Astrocyte (in vitro differentiated cells and primary cell): ENCODE measurements at regions not wholly inside any gene's neighbourhood (a gene's known extent, or its start where the extent isn't known, plus 50 kb on each side); places are given as distances from the start of the nearest gene placed in this dataset.

Experiments
- DNase-seq: peaks from one replicate; pipeline ENCODE4 v3.0.0-alpha.2; 2010; ENCODE audit warnings: low read depth
- FAIRE-seq: peaks from 2 replicates; lab custom pipeline; 2011; peaks lifted over from hg19 to GRCh38; lab: Jason Lieb, UNC
- H2AFZ ChIP-seq: 2 replicates; pipeline ENCODE4 v1.6.0; 2012; ENCODE audit warnings: low read depth, low read length, inconsistent platforms
- H3K27ac ChIP-seq: 2 replicates; pipeline ENCODE4 v1.5.1; 2011; ENCODE audit warnings: low read depth, low read length, inconsistent platforms
- H3K27me3 ChIP-seq: 2 replicates; pipeline ENCODE4 v1.6.0; 2011; ENCODE audit warnings: low read length, inconsistent platforms; ENCODE audit not compliant: insufficient read depth
- H3K36me3 ChIP-seq: 2 replicates; pipeline ENCODE4 v1.5.1; 2011; ENCODE audit warnings: low read length, inconsistent platforms; ENCODE audit not compliant: insufficient read depth
- H3K4me1 ChIP-seq: 2 replicates; pipeline ENCODE4 v1.5.1; 2011; ENCODE audit warnings: low read length, inconsistent platforms; ENCODE audit not compliant: insufficient read depth
- H3K4me2 ChIP-seq: 2 replicates; pipeline ENCODE4 v1.6.0; 2012; ENCODE audit warnings: low read length, inconsistent platforms
- H3K4me3 ChIP-seq: 2 replicates; pipeline ENCODE4 v1.5.1; 2011; ENCODE audit warnings: low read depth, mild to moderate bottlenecking, low read length, inconsistent platforms; ENCODE audit not compliant: insufficient read depth
- H3K79me2 ChIP-seq: 2 replicates; pipeline ENCODE4 v1.6.0; 2012; ENCODE audit warnings: mild to moderate bottlenecking, low read length, inconsistent platforms; ENCODE audit not compliant: insufficient read depth
- H3K9ac ChIP-seq: 2 replicates; pipeline ENCODE4 v1.6.0; 2012; ENCODE audit warnings: mild to moderate bottlenecking, low read length, inconsistent platforms
- H3K9me3 ChIP-seq: 2 replicates; pipeline ENCODE4 v1.5.1; 2012; ENCODE audit warnings: low read depth, mild to moderate bottlenecking, low read length, inconsistent platforms; ENCODE audit not compliant: insufficient read depth
- H4K20me1 ChIP-seq: 2 replicates; pipeline ENCODE4 v1.6.0; 2012; ENCODE audit warnings: low read length, inconsistent platforms; ENCODE audit not compliant: insufficient read depth
- H3K27ac Mint-ChIP-seq: one replicate; pipeline ENCODE4 v1.8.0; 2021; ENCODE audit warnings: mild to moderate bottlenecking, mixed read lengths; ENCODE audit not compliant: unreplicated experiment
- H3K27me3 Mint-ChIP-seq: one replicate; pipeline ENCODE4 v1.8.0; 2021; ENCODE audit warnings: low read depth, mixed read lengths; ENCODE audit not compliant: unreplicated experiment
- H3K36me3 Mint-ChIP-seq: one replicate; pipeline ENCODE4 v1.8.0; 2021; ENCODE audit warnings: low read depth, mixed read lengths; ENCODE audit not compliant: unreplicated experiment
- H3K4me1 Mint-ChIP-seq: one replicate; pipeline ENCODE4 v1.8.0; 2021; ENCODE audit warnings: low read depth, mixed read lengths; ENCODE audit not compliant: unreplicated experiment
- H3K4me3 Mint-ChIP-seq: one replicate; pipeline ENCODE4 v1.8.0; 2021; ENCODE audit warnings: mild to moderate bottlenecking, moderate library complexity, mixed read lengths; ENCODE audit not compliant: unreplicated experiment
- H3K9me3 Mint-ChIP-seq: one replicate; pipeline ENCODE4 v1.8.0; 2021; ENCODE audit warnings: mild to moderate bottlenecking, mixed read lengths; ENCODE audit not compliant: unreplicated experiment
- EZH2 ChIP-seq: IDR thresholded peaks from 2 replicates; pipeline ENCODE4 v1.6.1; 2012; ENCODE audit warnings: mild to moderate bottlenecking, low read length, inconsistent platforms; ENCODE audit not compliant: insufficient read depth
- TF ChIP-seq, protein P1 (sequence below): IDR thresholded peaks from 2 replicates; pipeline ENCODE4 v1.5.1; 2011; ENCODE audit warnings: low read depth, mild to moderate bottlenecking, inconsistent platforms, low read length, moderate library complexity; ENCODE audit not compliant: insufficient read depth

DNA sequence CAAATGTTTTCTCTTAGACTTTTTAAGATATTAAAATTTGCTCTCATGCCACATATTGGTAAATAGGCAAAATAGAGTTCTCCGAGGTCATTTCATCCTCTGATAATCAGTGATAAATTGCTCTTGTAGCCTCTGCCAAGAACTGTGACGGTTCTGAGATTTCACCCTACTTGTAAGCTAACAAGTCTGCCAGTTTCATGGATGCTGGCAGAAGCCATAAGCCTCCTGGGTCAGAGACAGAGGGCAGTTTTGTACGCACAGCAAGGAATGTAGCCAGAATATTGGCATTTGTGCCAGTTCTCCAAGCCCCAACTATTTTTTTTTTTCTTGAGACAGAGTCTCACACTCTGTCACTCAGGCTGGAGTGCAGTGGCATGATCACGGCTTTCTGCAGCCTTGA is 945.0 kb upstream of the WWC1 start:
- H4K20me1 ChIP-seq = no peaks in the 10 kb centered on the region
- no peaks in the 10 kb centered on the region for H3K9me3 Mint-ChIP-seq
- no peak overlapping the region for H3K4me3 Mint-ChIP-seq
- no peak overlapping the region for H3K4me3 ChIP-seq
- no peaks in the 10 kb centered on the region for H3K27me3 ChIP-seq
- no peak overlapping the region for H3K4me2 ChIP-seq
- no peak overlapping the region for H2AFZ ChIP-seq
- H3K36me3 ChIP-seq = no peaks in the 10 kb centered on the region
- H3K4me1 Mint-ChIP-seq = no peaks in the 10 kb centered on the region
- no peak for TF ChIP-seq EZH2
- TF ChIP-seq, protein P1, sequence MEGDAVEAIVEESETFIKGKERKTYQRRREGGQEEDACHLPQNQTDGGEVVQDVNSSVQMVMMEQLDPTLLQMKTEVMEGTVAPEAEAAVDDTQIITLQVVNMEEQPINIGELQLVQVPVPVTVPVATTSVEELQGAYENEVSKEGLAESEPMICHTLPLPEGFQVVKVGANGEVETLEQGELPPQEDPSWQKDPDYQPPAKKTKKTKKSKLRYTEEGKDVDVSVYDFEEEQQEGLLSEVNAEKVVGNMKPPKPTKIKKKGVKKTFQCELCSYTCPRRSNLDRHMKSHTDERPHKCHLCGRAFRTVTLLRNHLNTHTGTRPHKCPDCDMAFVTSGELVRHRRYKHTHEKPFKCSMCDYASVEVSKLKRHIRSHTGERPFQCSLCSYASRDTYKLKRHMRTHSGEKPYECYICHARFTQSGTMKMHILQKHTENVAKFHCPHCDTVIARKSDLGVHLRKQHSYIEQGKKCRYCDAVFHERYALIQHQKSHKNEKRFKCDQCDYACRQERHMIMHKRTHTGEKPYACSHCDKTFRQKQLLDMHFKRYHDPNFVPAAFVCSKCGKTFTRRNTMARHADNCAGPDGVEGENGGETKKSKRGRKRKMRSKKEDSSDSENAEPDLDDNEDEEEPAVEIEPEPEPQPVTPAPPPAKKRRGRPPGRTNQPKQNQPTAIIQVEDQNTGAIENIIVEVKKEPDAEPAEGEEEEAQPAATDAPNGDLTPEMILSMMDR = no peak
- H3K36me3 Mint-ChIP-seq = no peaks in the 10 kb centered on the region
- no peak overlapping the region for H3K27ac Mint-ChIP-seq
- H3K27ac ChIP-seq = no peak overlapping the region
- H3K4me1 ChIP-seq = no peaks in the 10 kb centered on the region
- peaks cover 6% of the 10 kb centered on the region for H3K27me3 Mint-ChIP-seq
- H3K9me3 ChIP-seq = no peaks in the 10 kb centered on the region
- DNase-seq (no peak), FAIRE-seq (no peak)
- no peak overlapping the region for H3K9ac ChIP-seq
- H3K79me2 ChIP-seq = no peaks in the 10 kb centered on the region

DNA sequence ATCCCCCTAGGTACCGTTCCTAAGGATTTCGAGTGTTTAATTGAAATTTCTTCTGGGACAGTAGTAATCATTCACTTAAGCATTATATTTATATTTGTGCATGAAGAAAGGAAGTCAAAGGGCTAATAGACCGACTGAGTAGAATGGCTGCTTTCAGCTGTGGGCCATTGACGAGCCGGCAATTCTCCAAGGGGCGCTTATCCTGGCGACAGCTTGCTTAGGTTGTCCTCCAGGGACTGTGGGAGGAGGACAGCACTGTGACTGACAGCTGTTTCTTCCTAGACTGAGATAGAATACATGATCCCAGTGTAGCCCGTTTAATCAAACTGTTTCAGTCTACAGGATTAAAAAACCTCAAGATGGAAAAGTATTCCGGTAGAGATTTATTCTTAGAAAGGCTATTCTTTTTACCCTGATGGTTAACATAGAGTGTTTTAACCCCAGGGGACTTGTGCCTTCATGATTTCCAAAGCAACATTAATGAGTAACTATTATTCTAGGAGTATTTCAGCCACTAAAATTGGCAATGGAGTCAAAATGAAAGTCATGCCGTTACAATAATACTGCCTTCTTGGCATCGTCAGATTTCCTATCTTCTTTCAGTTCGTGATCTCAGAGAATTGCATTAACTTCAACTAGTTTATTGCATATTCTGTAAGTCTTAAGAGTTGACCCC is 943.1 kb upstream of the WWC1 start:
- H3K36me3 Mint-ChIP-seq = no peaks in the 10 kb centered on the region
- Histone ChIP-seq H3K4me3 (no peak overlapping the region), H2AFZ (no peak overlapping the region), H3K9me3 (no peaks in the 10 kb centered on the region), H3K4me1 (no peaks in the 10 kb centered on the region), H3K4me2 (no peak overlapping the region), H3K79me2 (no peaks in the 10 kb centered on the region), H3K27me3 (no peaks in the 10 kb centered on the region), H3K9ac (no peak overlapping the region), H3K27ac (no peak overlapping the region), H3K36me3 (no peaks in the 10 kb centered on the region), H4K20me1 (no peaks in the 10 kb centered on the region)
- H3K27ac Mint-ChIP-seq = no peak overlapping the region
- DNase-seq = no peak
- H3K4me1 Mint-ChIP-seq = no peaks in the 10 kb centered on the region
- H3K27me3 Mint-ChIP-seq = peaks cover 6% of the 10 kb centered on the region
- no peaks in the 10 kb centered on the region for H3K9me3 Mint-ChIP-seq
- no peak for FAIRE-seq
- H3K4me3 Mint-ChIP-seq = no peak overlapping the region
- TF ChIP-seq, protein P1 = no peak
- TF ChIP-seq EZH2 = no peak

DNA sequence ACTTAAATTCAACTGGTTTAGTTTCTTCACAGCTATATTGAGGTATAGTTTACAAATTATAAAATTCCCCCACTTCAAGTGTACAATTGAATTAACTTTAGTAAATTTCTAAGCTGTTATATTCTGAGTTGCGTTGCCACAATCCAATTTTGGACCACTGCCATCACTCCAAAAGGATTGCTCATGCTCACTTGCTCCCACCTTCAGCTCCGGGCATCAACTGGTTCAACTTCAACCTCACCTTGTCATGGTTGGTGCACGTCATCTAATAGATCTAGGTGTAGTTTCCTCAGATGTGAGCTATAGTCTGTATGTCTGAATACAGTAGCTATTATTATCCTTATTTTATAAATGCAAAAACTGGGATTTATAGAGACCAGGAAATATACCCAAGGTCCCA is 942.5 kb upstream of the WWC1 start:
- Mint-ChIP-seq H3K27ac (no peak overlapping the region), H3K36me3 (no peaks in the 10 kb centered on the region), H3K4me3 (no peak overlapping the region), H3K4me1 (no peaks in the 10 kb centered on the region), H3K27me3 (peaks cover 6% of the 10 kb centered on the region), H3K9me3 (no peaks in the 10 kb centered on the region)
- no peaks in the 10 kb centered on the region for H3K4me1 ChIP-seq
- no peaks in the 10 kb centered on the region for H3K9me3 ChIP-seq
- H3K36me3 ChIP-seq = no peaks in the 10 kb centered on the region
- H3K4me2 ChIP-seq = no peak overlapping the region
- H3K79me2 ChIP-seq = no peaks in the 10 kb centered on the region
- no peaks in the 10 kb centered on the region for H3K27me3 ChIP-seq
- H3K4me3 ChIP-seq = no peak overlapping the region
- H2AFZ ChIP-seq = no peak overlapping the region
- TF ChIP-seq EZH2 = no peak
- TF ChIP-seq, protein P1 = no peak
- H3K27ac ChIP-seq = no peak overlapping the region
- H3K9ac ChIP-seq = no peak overlapping the region
- no peaks in the 10 kb centered on the region for H4K20me1 ChIP-seq
- DNase-seq (no peak), FAIRE-seq (no peak)
